Thyroid gland (tissue), 4 donors: ENCODE measurements at regions not wholly inside any gene's neighbourhood (a gene's known extent, or its start where the extent isn't known, plus 50 kb on each side); places are given as distances from the start of the nearest gene placed in this dataset.

Experiments
- CTCF ChIP-seq, 6 experiments: fragments of 200-600 bp in 3 of 6; fragments of 450-650 bp in 3 of 6; sonication (generic) in 3 of 6; IDR thresholded peaks; one replicate each; pipeline ENCODE4 v1.5.1; 2016 to 2019; ENCODE audit warnings: antibody characterized with exemption in 6 of 6, mild to moderate bottlenecking in 2 of 6, inconsistent platforms in 1 of 6, moderate library complexity in 1 of 6
- POLR2A ChIP-seq, 2 donors: fragments of 450-650 bp; IDR thresholded peaks; one replicate each; pipeline ENCODE4 v1.6.1; 2017; ENCODE audit warnings: antibody characterized with exemption in 2 of 2, mild to moderate bottlenecking in 2 of 2, moderate library complexity in 1 of 2

DNA sequence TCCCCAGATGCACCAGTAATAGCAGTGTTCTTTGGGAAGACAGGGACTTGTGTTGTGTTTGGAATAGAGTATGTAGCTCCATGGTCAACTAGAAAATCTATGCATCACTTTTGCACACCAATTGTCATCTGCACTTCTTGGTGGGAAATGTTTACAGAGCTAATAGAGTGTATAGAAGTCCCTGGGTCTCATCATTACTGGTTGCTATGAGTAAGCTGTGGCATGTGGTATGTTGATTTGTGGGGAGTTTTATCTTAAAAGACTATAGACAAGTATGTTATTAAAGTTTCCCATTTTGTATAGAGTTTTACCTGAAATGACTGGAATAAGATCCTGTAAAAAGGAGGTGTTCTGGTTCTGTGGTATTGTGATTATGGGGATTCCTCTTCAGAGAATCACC is 55.4 kb upstream of the PRSS1 start:
- no peak for TF ChIP-seq CTCF (IDR thresholded peaks at IDR 0.05)
- no peak for TF ChIP-seq POLR2A (IDR thresholded peaks at IDR 0.05)
